Activated T-cell treated with anti-CD3 and anti-CD28 coated beads for 24 hours (primary cell): ENCODE measurements at regions not wholly inside any gene's neighbourhood (a gene's known extent, or its start where the extent isn't known, plus 50 kb on each side); places are given as distances from the start of the nearest gene placed in this dataset.

Experiments used
- DNase-seq: peaks from one replicate; pipeline ENCODE4 v3.0.0-alpha.2; 2020; ENCODE audit warnings: low read depth

DNA sequence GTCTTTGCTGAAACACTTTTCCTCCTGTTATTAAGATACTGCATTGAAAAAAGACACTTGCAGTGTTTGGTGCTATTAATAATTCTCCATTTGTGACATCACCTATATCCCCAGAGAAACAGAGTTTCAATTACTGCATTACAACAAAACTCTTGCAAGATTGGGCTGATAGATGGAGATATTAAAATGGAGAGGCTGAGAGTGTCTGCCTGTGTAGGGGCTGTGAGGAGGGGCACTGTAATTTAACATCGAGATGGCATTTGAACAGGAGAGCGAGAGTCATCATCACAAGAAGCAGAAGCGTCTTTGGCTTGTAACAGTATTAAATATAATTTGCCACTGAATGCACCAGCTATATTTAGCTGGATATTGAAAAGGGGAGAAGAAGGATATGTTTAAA is 316.5 kb downstream of the CDH26 start:
- DNase-seq, result no peak

DNA sequence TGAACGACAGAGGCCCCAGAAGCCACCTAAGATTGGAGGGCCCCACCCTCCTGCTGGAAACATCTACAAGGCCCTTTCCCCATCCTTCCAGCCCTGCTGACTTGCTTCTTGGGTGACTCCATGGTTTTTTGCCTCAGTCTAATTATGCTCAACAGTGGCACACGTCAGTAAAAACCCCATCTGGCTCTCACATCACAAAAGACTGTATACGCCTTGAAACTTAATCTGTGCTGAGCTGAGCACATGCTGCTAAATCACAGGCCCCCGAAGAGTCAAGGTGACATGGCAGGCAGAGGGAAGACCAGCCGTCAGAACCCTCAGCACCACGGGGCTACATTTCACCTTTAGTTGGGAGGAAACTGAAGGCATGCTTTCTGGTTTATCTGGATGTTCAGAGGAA is 323.1 kb downstream of the CDH26 start:
- DNase-seq, result no peak

DNA sequence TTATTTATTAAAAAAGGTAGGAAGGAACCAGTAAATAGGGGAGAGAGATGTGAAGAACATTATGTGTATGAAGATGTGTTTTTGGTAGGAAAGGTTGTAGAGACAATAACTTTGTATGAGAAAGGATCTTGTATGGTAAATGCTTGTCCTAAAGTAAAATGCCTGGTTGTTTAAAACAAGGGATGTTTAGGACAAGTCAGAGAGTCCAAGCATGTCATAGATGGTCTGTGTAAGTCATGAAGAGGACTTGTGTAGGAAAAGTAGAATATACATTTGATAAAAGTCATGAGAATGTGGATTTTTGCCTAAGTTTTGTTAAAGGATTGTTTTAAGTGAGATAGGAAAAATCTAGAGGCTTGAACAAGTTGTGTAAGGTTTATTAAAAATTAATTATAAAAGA is 325.1 kb downstream of the CDH26 start:
- no peak for DNase-seq

DNA sequence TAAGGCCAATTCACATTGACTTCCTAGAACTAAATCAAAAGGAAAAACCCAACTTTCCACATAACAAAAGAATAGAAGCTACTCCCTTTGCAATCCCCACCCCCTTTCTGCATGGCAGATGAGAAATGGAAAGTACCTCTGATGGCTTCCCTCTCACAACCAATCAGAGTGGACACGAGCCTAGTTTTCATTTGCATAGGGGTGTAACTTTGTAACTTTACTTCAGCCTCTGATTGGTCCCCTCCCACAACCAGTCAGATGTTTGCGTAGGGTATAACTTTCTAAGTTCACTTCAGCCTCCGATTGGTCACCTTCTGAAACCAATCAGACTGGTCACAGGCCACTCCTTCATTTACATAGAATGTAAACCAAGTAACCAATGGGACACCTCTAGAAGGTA is 328.5 kb downstream of the CDH26 start:
- no peak for DNase-seq

DNA sequence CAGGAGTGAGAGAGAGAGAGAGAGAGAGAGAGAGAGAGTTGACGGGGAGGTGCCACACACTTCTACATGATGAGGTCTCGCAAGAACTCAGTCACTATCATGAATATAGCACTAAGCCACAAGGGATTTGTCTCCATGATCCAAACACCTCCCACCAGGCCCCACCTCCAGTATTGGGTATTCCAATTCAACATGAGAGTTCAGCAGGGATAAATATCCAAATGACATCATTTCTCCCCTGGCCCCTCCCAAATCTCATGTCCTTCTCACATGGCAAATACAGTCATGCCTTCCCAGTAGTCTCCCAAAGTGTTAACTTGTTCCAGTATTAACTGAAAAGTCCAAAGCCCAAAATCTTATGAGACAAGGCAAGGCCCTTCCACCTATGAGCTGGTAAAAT is 330.7 kb downstream of the CDH26 start:
- DNase-seq, result no peak

DNA sequence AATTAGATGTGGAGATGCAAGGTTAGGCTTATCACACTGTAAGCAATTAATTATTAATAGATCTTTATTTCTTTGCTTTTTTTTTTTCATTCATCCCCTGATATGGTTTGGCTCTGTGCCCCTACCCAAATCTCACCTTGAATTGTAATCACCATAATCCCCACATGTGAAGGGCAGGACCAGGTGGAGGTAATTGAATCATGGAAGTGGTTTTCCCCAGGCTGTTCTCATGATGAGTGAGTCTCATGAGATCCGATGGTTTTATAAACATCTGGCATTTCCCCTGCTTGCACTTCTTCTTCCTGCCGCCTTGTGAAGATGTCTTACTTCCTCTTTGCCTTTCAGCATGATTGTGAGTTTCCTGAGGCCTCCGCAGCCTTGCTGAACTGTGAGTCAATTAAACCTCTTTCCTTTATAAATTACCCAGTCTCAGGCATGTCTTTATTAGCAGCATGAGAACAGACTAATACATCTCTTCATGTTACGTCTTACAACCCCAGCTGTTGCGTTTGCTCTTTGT is 333.8 kb downstream of the CDH26 start:
- no peak for DNase-seq

DNA sequence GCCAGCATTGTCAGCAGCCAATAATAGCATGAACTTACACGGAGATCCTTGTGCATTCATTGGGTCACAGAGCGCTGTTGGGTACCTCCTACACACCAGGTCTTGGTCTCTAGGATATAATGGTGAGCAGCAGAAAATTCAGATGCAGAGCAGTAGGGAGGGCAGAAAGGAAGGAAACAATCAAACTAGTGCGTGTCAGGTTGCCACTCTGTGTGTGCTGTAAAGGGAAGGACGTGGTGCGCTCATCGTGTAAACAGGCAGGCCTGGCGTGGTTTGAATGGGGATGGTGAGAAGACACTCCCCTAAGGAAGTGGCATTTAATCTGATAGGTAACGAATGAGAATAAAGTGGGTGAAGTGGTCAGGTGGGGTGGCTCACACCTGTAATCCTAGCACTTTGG is 336.4 kb downstream of the CDH26 start:
- DNase-seq, result no peak

DNA sequence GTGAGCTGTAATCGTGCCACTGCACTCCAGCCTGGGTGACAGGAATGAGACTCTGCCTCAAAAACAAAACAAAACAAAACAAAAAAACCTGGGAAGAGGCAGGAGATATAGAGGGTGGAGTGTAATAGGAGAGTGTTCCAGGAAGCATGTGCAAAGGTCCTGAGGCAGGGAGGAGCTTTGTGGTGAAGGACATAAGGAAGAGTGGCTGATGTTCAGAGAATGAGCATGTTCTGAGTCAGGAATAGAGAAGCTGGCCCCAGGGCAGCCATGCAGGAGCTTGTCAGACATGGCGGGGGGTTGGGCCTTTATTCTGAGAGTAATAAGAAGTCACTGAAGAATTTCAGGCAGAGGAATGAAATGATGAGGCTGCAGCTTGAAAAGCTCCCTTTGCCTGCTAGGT is 337.0 kb downstream of the CDH26 start:
- no peak for DNase-seq

DNA sequence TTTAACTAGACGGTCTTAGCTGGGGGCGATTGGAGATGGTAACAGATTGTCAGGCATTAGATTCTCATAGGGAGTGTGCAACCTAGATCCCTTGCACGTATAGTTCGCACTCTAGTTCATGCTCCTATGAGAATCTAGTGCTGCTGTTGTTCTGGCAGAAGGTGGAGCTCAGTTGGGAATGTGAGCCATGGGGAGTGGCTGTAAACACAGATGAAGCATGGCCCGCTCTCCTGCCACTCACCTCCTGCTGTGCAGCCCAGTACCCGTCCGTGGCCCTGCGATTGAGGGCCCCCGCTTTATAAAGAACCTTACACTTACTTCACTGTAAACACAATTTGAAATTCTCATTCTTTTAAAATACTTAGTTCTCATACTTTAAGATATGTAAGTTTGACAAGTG is 339.4 kb downstream of the CDH26 start:
- no peak for DNase-seq

DNA sequence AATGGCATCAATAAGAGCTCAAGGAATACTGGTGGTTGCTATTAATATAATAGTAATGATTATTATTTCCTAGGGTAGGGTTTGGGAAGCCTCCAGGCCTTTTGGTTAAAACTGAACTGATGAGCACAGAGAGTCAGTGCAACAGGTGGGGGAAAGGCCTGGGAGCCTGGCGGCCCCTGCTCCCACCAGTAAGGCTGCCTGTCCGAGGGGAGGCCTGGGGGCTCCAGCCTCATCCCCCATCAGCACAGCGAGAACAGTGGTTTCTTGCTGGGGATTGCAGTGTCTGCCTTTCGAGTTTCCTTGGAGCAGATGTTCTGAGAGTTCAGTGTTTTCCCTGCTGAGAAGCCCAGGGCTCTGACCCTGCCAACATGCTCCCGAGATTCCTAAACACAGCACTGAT is 340.4 kb downstream of the CDH26 start:
- no peak for DNase-seq

DNA sequence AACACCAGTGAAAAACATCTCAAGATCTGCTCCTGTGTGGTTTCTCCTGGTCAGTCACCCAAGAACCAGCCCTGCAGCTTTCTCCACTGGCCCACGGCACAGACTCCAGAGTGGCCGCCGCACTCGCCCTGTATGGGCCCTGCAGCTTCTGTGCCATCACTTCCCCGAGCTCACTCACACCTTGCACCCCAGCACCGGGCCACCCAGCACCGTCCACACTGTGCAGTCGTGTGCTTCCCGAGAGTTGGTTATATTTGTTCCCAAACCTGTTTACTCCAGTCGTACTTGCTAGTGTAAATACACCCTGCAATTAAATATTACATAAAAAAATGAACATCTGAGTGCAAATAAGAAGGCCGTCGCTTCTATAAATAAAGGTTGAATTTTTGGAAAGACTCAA is 341.7 kb downstream of the CDH26 start:
- no peak for DNase-seq

DNA sequence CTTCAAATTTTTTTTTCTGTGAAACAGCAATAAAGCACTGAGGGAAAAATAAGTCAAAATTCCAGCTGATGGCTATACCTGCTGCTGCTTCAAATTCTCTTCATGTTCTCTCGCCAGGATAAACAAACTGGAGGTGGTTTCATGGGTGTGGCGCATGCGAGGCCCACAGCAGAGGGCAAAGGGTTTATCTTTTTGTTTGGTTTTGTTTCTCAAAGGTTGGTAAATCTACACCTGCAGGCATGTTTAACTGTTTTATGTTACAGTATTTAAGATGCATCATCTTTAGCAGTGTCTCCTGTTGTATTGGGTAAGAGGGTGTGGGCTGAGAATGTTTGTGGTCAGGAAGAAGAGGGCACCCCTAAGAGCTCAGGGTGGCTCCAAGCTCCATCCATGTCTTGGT is 342.2 kb downstream of the CDH26 start:
- DNase-seq, result no peak

DNA sequence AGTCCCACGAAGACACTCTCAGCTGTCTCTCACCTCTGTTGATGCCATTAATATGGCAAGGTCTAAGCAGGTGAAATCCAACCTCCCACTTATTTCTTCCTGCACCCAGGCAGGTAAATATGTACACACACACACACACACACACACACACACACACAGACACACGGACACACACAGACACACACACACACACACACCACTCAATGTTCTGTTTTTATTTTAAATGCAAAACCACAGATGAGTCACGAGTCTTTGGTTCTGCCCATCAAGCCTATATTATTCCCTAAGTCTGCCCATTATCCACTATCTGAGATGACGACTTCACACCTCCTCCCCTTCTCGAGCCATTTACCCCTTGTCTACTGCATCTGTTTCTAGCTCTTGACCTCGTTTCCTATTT is 344.7 kb downstream of the CDH26 start:
- DNase-seq, result no peak

DNA sequence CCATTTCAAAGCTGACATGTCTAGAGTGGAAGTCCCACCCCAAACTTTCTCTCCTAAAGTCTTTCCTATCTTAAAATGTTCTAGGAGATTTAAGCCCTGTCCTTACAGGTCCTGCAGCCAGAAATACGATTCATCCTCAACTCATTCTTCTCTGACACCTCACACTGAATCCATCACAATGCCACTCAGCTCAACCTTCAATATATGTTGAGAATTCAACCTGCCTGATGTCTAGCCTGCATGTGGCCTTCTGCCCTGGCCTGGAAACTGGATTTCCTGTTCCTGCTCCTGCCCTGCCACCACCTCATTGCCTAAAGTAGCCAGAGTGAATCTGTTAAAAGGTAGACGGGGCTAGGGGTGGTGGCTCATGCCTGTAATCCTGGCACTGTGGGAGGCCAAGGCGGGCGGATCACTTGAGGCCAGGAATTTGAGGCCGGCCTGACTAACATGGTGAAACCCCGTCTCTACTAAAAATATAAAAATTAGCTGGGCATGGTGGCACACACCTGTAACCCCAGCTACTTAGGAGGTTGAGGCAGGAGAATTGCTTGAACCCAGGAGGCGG is 345.9 kb downstream of the CDH26 start:
- DNase-seq, result no peak

DNA sequence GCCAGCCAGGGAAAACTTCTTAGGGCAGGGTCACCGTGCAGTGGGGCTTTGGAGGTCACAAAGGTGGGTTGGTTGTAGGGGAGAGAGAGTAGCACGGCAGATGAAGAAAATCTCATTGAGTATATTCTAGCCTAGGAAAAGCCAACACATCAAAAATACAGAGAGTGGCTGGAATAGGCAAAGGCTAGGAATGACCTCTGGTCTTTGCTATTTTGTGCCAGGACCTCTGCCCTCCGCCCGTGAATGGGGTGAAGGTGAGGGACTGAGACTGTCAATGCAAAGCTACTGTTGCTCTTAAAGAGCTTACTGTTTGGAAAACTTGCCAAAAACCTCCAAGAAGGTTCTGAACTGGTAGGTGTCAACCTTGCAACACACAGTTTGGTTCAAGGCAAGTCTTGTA is 346.7 kb downstream of the CDH26 start:
- DNase-seq, result no peak

DNA sequence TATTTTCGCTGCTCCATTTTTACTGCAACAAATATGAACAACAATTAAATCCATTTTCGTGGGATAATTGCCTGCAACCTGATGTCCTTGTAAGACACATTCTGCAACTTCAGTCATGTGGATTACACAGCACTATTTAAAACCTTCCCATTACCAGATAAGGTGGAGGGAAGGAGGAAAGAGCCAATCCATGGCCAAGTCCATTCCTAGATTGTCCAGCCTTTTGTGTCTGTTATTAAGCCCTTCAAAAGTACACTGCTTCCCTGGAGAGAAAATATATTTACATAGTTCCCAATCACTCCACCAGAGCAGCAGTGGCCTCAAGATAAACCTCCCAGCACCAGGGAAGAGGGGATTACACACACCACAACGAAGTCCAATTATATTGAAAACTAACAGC is 347.9 kb downstream of the CDH26 start:
- no peak for DNase-seq

DNA sequence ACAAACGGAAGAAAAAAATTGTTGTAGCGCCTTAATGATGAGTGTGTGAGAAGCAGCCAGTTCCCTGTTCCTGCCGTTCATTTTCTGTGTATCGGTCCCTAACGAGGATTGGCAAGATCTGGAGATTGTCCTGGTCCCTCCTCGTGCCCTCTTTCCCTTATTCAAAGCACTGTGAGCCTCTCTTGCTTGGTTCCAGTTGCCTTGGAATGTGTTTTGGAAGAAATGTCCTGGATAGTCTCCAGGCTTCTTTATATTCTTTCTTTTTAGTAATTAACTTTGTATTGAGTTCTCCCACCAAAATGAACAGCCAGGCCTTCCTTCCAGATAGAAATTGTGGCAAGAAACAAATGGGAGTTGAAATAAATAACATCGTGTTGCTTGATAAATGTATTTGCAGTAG is 348.3 kb downstream of the CDH26 start:
- no peak for DNase-seq

DNA sequence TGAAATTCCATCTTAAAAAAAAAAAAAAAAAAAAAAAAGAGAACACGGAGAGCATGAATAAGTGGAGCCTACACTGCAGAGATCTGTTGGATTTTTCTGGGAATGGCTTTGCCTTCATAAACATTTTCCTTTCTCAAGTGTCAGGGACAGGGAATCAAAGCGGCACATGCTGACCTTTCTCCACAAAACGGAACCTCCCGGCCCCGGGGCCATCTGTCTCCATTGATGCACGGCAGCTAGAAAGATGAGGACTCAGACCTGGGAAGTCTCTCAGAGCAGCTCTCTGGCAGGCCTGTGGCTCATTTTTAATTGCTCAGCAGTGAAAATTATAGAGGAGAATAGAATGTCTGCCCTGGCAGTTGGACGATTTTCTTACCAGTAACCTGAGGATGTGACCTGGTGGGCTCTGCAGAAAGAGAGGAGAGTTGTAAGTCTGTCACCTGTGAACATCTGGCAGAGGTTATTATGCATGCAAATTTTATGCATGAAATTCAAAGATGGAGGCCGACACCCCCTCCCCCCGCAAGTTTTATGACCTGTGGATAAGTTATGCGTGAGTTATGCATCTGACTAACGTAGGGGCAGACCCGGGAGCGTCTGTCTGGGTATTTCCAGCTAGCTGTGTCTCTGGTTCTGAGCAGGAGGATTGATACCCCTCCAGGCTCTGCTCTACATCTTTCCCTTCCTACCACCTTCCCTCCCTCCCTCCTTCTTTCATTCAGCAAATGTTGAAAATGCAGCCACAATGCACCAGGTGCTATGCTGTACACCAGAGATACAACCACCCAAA is 352.5 kb downstream of the CDH26 start:
- DNase-seq, result no peak

DNA sequence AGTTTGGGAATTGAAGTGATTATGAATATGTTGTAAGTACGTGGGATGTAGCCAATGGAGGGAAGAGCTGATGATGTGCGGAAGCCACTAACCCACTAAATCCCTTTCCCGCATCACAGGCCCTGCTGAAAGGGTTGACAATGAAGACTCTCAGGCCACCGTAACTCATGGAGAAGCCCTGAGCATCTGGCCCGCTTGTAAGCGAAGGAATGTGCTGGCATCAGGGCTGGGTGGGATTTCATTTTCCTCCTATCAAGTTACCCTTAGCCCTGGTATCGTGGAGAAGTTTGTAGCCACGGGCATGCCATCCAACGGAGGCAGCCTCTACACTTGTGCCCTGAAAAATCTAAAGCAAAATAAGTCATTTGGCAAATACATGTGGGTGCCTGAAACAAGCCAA is 355.0 kb downstream of the CDH26 start:
- no peak for DNase-seq

DNA sequence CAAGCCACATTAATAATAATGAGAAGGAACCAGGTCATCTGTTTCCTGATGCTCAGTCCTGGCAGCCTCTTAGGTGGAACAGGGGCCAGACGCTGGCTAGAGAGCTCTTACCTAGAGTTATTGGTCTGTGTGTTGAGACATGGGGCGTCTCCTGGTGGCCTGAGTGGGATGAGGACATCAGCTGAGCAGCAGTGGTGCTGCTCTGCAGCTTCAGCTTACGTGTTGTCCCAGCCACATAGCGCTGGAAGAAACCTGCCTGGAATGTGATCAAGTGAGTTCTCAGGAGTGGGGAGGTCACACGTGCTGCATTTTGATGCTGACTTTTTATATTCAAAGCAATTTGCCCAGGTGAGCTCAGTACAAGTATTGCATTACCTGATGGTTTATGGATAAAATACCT is 355.4 kb downstream of the CDH26 start:
- no peak for DNase-seq

DNA sequence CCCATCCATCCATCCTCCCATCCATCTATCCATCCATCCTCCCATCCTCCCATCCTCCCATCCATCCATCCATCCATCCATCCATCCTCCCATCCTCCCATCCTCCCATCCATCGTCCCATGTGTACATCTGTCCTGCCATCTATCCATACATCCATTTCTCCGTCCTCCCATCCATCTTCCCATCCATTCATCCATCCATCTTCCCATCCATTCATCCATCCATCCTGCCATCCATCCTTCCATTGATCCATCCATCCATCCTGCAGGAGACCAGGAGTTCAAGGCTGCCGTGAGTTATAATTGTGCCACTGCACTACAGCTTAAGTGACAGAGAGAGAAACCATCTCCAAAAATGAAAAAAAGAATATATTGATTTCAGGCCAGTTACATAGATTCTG is 356.5 kb downstream of the CDH26 start:
- no peak for DNase-seq

DNA sequence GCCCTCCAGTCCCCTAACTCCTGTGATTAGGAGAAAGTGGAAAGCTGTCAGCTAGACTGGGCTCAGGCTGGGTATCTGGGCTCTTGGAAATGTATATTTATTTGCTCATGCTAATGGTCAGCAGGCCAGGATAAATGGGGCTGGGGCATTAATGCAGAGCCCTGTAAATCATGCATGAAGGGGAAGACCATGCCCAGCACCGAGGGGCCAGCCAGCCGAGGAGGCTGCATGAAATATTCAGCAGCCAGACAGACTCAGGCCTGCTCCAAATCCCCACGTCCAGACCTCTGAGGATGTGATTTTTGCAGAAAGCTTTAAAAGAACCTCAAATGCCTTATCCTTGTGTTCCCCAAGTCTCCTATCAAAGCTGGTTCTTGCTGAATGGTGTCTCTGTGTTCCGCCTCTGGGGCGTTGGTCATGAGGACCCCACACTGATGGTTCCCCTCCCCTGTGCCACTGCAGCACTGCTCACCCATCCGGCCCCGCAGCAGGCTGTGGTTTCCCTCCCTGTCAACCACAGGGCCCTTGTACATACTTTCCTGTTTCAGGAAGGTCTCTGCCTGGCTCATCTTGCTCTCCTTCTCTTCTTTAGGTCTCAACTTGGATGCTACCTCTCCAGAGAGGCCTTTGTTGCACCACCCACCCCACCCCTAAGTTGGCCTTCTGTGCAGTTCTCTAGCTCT is 358.4 kb downstream of the CDH26 start:
- no peak for DNase-seq

DNA sequence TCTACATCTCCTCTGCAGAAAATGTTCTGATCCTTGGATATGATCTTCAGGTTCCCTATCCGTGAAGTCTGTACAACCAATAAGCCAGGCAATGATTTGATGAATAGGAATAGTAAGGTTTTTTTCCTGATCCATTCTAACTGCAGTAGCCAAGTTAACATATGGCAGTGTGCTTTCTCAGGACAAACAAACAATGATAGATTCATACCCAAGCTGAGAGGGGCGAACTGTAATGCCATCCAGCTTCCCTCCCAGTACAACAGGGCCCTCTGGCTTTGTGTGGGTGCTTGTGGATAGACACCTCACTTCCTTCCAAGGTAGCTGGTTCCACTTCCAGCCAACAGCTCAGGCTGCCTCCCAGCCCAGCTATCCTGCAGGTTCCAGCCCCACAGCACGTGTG is 359.2 kb downstream of the CDH26 start:
- DNase-seq, result no peak
